Right lobe of liver (tissue), 4 donors: ENCODE measurements at regions not wholly inside any gene's neighbourhood (a gene's known extent, or its start where the extent isn't known, plus 50 kb on each side); places are given as distances from the start of the nearest gene placed in this dataset.
"Not testable (repeated sequence)": the region's sequence is repeated elsewhere in the genome, so short reads cannot be mapped to it uniquely, and the experiment has no call there.

ENCODE experiments used
- CTCF ChIP-seq, 4 donors: fragments of 200-600 bp in 3 of 4; fragments of 450-650 bp in 1 of 4; IDR thresholded peaks; one replicate each; pipeline versions ENCODE4 v1.5.1 to v1.8.0; 2016 to 2022; ENCODE audit warnings: antibody characterized with exemption in 4 of 4, mild to moderate bottlenecking in 2 of 4
- POLR2A ChIP-seq: fragments of 450-650 bp; IDR thresholded peaks from one replicate; pipeline ENCODE4 v1.6.1; 2017; ENCODE audit warnings: antibody characterized with exemption, mild to moderate bottlenecking
- donor health status: DM: no; HTN: no; CAD: no.
- donor health status: DM: no; HTN: no; CAD: no.
- donor health status: DM: no; HTN: yes; CAD: no.

DNA sequence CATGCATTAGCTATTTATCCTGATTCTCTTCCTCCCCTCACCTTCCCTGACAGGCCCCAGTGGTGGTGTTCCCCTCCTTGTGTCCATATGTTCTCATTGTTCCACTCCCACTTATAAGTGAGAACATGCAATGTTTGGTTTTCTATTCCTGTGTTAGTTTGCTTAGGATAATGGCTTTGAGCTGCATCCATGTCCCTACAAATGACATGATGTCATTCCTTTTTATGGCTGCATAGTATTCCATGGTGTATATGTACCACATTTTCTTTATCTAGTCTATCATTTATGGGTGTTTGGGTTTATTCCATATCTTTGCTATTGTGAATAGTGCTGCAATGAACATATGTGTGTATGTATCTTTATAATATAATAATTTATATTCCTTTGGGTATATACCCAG is 219.4 kb downstream of the CYB561 start:
- not testable (repeated sequence) for TF ChIP-seq CTCF (IDR thresholded peaks at IDR 0.05); POLR2A
